ENCODE measurements at regions not wholly inside any gene's neighbourhood (a gene's known extent, or its start where the extent isn't known, plus 50 kb on each side); places are given as distances from the start of the nearest gene placed in this dataset.

- TF ChIP-seq CTCF (IDR thresholded peaks at IDR 0.05; ENCODE audit: low read depth, low read length) = no peak
- DNase-seq (ENCODE audit: low read depth in 2 of 2) = peak; percentile 5 to 43
- H3K4me3 ChIP-seq (replicated peaks in 1 of 2; ENCODE audit: low read depth in 2 of 2, low read length in 2 of 2) = no peak overlapping the region
Observed at GRCh38 chrX:149312988-149313387, 192.1 kb downstream of the IDS start.

GRCh38 chrX:149312097-149312496 is 193.0 kb downstream of the IDS start:
- H3K4me3 ChIP-seq (replicated peaks in 1 of 2; ENCODE audit: low read depth in 2 of 2, low read length in 2 of 2) = no peak overlapping the region
- TF ChIP-seq CTCF (IDR thresholded peaks at IDR 0.05; ENCODE audit: low read depth, low read length) = no peak
- DNase-seq (ENCODE audit: low read depth in 2 of 2) = no peak

GRCh38 chrX:149302705-149303104 is 202.4 kb downstream of the IDS start:
- no peak for DNase-seq (ENCODE audit: low read depth in 2 of 2)
- H3K4me3 ChIP-seq (replicated peaks in 1 of 2; ENCODE audit: low read depth in 2 of 2, low read length in 2 of 2) = no peak overlapping the region
- no peak for TF ChIP-seq CTCF (IDR thresholded peaks at IDR 0.05; ENCODE audit: low read depth, low read length)

GRCh38 chrX:149298111-149298510 is 207.0 kb downstream of the IDS start:
- H3K4me3 ChIP-seq (replicated peaks in 1 of 2; ENCODE audit: low read depth in 2 of 2, low read length in 2 of 2) = no peak overlapping the region
- TF ChIP-seq CTCF (IDR thresholded peaks at IDR 0.05; ENCODE audit: low read depth, low read length) = no peak
- peak in 1 of 2 donors; percentile 24 for DNase-seq (ENCODE audit: low read depth in 2 of 2)

- no peak for DNase-seq (ENCODE audit: low read depth in 2 of 2)
- H3K4me3 ChIP-seq (replicated peaks in 1 of 2; ENCODE audit: low read depth in 2 of 2, low read length in 2 of 2) = no peak overlapping the region
- TF ChIP-seq CTCF (IDR thresholded peaks at IDR 0.05; ENCODE audit: low read depth, low read length) = no peak
Observed at GRCh38 chrX:149296092-149296491, 209.0 kb downstream of the IDS start.

- H3K4me3 ChIP-seq (replicated peaks in 1 of 2; ENCODE audit: low read depth in 2 of 2, low read length in 2 of 2) = no peak overlapping the region
- peak; percentile 61 to 66 for DNase-seq (ENCODE audit: low read depth in 2 of 2)
- peak; percentile 58 for TF ChIP-seq CTCF (IDR thresholded peaks at IDR 0.05; ENCODE audit: low read depth, low read length)
Observed at GRCh38 chrX:149286940-149287349, 218.2 kb downstream of the IDS start.

GRCh38 chrX:149284616-149285015 is 220.5 kb downstream of the IDS start:
- peak in 1 of 2 donors; percentile 13 for DNase-seq (ENCODE audit: low read depth in 2 of 2)
- no peak for TF ChIP-seq CTCF (IDR thresholded peaks at IDR 0.05; ENCODE audit: low read depth, low read length)
- no peak overlapping the region for H3K4me3 ChIP-seq (replicated peaks in 1 of 2; ENCODE audit: low read depth in 2 of 2, low read length in 2 of 2)
